SK-N-SH (cell line): ENCODE measurements at regions not wholly inside any gene's neighbourhood (a gene's known extent, or its start where the extent isn't known, plus 50 kb on each side); places are given as distances from the start of the nearest gene placed in this dataset.

Experiments used
- CTCF ChIA-PET: fragments of 300-600, 350-600 bp; formaldehyde crosslinking; extraction: SDS; loops from one replicate; lab custom pipeline; 2021; lab: Yijun Ruan, JAX
- POLR2A ChIA-PET: fragments of 350-600 bp; sonication (Branson Sonifier 250); formaldehyde crosslinking; extraction: SDS; loops from one replicate; lab custom pipeline; 2020; ENCODE audit warnings: antibody characterized with exemption, inconsistent platforms; lab: Yijun Ruan, JAX
- DNase-seq: peaks from one replicate; pipeline ENCODE4 v3.0.0; 2012
- H2AFZ ChIP-seq: fragments of 200-600 bp; sonication (generic); 2 replicates; pipeline ENCODE4 v1.8.1; 2016; ENCODE audit warnings: antibody characterized with exemption, mild to moderate bottlenecking, low read depth
- H3F3A ChIP-seq: fragments of 200-600 bp; sonication (generic); replicated peaks from 2 replicates; pipeline ENCODE3; 2016; ENCODE audit warnings: antibody characterized with exemption, mild to moderate bottlenecking; ENCODE audit not compliant: insufficient read depth
- H3K27ac ChIP-seq, 2 experiments: fragments of 200-500 bp in 1 of 2; fragments of 200-600 bp in 1 of 2; sonication (Bioruptor generic) in 1 of 2; sonication (generic), shearing (Covaris generic) in 1 of 2; 2 replicates each; pipeline versions ENCODE4 v1.5.1 to v1.6.1; 2014 to 2016; ENCODE audit warnings: low read depth in 2 of 2, inconsistent platforms in 1 of 2, low read length in 1 of 2, mild to moderate bottlenecking in 1 of 2, mixed read lengths in 1 of 2
- H3K27me3 ChIP-seq: fragments of 200-600 bp; sonication (generic), shearing (Covaris generic); 2 replicates; pipeline ENCODE4 v1.6.1; 2016; ENCODE audit warnings: mixed run types; ENCODE audit not compliant: insufficient read depth
- H3K36me3 ChIP-seq, 2 experiments: fragments of 200-500 bp in 1 of 2; fragments of 200-600 bp in 1 of 2; sonication (Bioruptor generic) in 1 of 2; sonication (generic) in 1 of 2; replicated peaks in 1 of 2; 2 replicates each; pipeline versions ENCODE3 to v1.5.1; 2014 to 2016; ENCODE audit warnings: low read length in 1 of 2, mild to moderate bottlenecking in 1 of 2; ENCODE audit not compliant: insufficient read depth in 2 of 2, control insufficient read depth in 1 of 2
- H3K4me1 ChIP-seq, 2 experiments: fragments of 200-500 bp in 1 of 2; fragments of 200-600 bp in 1 of 2; sonication (Bioruptor generic) in 1 of 2; sonication (generic), shearing (Covaris generic) in 1 of 2; 2 replicates each; pipeline versions ENCODE4 v1.5.1 to v1.6.1; 2014 to 2016; ENCODE audit warnings: low read depth in 1 of 2, low read length in 1 of 2, mixed run types in 1 of 2; ENCODE audit not compliant: insufficient read depth in 2 of 2, control insufficient read depth in 1 of 2
- H3K4me2 ChIP-seq: fragments of 200-600 bp; sonication (generic), shearing (Covaris generic); 2 replicates; pipeline ENCODE4 v1.6.1; 2017; ENCODE audit warnings: mixed run types
- H3K4me3 ChIP-seq, 2 experiments: fragments of 200-500 bp in 1 of 2; fragments of 200-600 bp in 1 of 2; sonication (Bioruptor generic) in 1 of 2; sonication (generic), shearing (Covaris generic) in 1 of 2; 2 replicates each; pipeline versions ENCODE4 v1.5.1 to v1.8.1; 2014 to 2016; ENCODE audit warnings: low read depth in 2 of 2, inconsistent platforms in 1 of 2, low read length in 1 of 2, mild to moderate bottlenecking in 1 of 2, mixed read lengths in 1 of 2, moderate library complexity in 1 of 2
- H3K79me2 ChIP-seq: fragments of 200-600 bp; sonication (generic); 2 replicates; pipeline ENCODE4 v1.8.1; 2017; ENCODE audit warnings: mild to moderate bottlenecking; ENCODE audit not compliant: insufficient read depth
- H3K9ac ChIP-seq: fragments of 200-600 bp; sonication (generic); 2 replicates; pipeline ENCODE4 v1.6.1; 2017; ENCODE audit warnings: mixed run types
- H3K9me2 ChIP-seq: fragments of 200-600 bp; sonication (generic); 2 replicates; pipeline ENCODE4 v1.6.1; 2017; ENCODE audit warnings: mixed run types
- H3K9me3 ChIP-seq: fragments of 200-600 bp; sonication (generic); 2 replicates; pipeline ENCODE4 v1.6.1; 2017; ENCODE audit warnings: mixed run types, mild to moderate bottlenecking, moderate library complexity
- H4K20me1 ChIP-seq: fragments of 200-600 bp; sonication (generic); 2 replicates; pipeline ENCODE4 v1.6.1; 2017; ENCODE audit warnings: mild to moderate bottlenecking, mixed run types; ENCODE audit not compliant: insufficient read depth
- CTCF ChIP-seq: fragments of 200-600 bp; sonication (generic); IDR thresholded peaks from 2 replicates; pipeline ENCODE4 v1.6.1; 2017; ENCODE audit warnings: antibody characterized with exemption, mild to moderate bottlenecking, moderate library complexity
- FOSL2 ChIP-seq: IDR thresholded peaks from 2 replicates; pipeline ENCODE4 v1.4.0; 2012; ENCODE audit warnings: low read depth, mild to moderate bottlenecking, moderate library complexity, borderline replicate concordance
- FOXJ3 ChIP-seq: sonication (generic); formaldehyde crosslinking; IDR thresholded peaks from 2 replicates; pipeline ENCODE4 v1.5.1; 2020; ENCODE audit warnings: mild to moderate bottlenecking, missing genetic modification reagents
- GABPA ChIP-seq: IDR thresholded peaks from 2 replicates; pipeline ENCODE4 v1.4.0; 2012; ENCODE audit warnings: low read depth, mild to moderate bottlenecking
- JUND ChIP-seq: IDR thresholded peaks from 2 replicates; pipeline ENCODE4 v1.4.0; 2012
- MEF2A ChIP-seq: IDR thresholded peaks from 2 replicates; pipeline ENCODE4 v1.4.0; 2012; ENCODE audit warnings: low read depth, borderline replicate concordance
- MXI1 ChIP-seq: IDR thresholded peaks from 2 replicates; pipeline ENCODE4 v1.6.1; 2012; ENCODE audit warnings: mild to moderate bottlenecking, low read depth, low read length, improper control_type of control experiment
- NRF1 ChIP-seq: IDR thresholded peaks from 2 replicates; pipeline ENCODE4 v1.6.1; 2012; ENCODE audit warnings: low read depth, mild to moderate bottlenecking, low read length
- PBX3 ChIP-seq: IDR thresholded peaks from 2 replicates; pipeline ENCODE4; 2012
- RAD21 ChIP-seq: IDR thresholded peaks from 2 replicates; pipeline ENCODE4 v1.6.1; 2012; ENCODE audit warnings: mild to moderate bottlenecking, low read length
- RXRA ChIP-seq: IDR thresholded peaks from 2 replicates; pipeline ENCODE4 v1.4.0; 2012; ENCODE audit warnings: low read depth, mild to moderate bottlenecking, borderline replicate concordance
- SMC3 ChIP-seq: IDR thresholded peaks from 2 replicates; pipeline ENCODE4 v1.6.1; 2012; ENCODE audit warnings: low read depth, low read length, improper control_type of control experiment
- TCF12 ChIP-seq: IDR thresholded peaks from 2 replicates; pipeline ENCODE4 v1.4.0; 2012
- TEAD4 ChIP-seq: IDR thresholded peaks from 2 replicates; pipeline ENCODE4 v1.4.0; 2012; ENCODE audit warnings: mild to moderate bottlenecking, borderline replicate concordance; ENCODE audit not compliant: insufficient read depth
- YY1 ChIP-seq: IDR thresholded peaks from 2 replicates; pipeline ENCODE4 v1.4.0; 2012; ENCODE audit warnings: low read depth, mild to moderate bottlenecking
- WGBS: methylation state at CpG from one replicate; pipeline ENCODE4 v1.1.6; 2017; ENCODE audit warnings: low lambda C conversion rate; 5-methylcytosine and 5-hydroxymethylcytosine counted together
- TF ChIP-seq, protein P1 (sequence below): IDR thresholded peaks from 2 replicates; pipeline ENCODE4 v1.4.0; 2012; ENCODE audit warnings: low read depth, borderline replicate concordance
- TF ChIP-seq, protein P2 (sequence below): IDR thresholded peaks from 2 replicates; pipeline ENCODE4 v1.6.1; 2012; ENCODE audit warnings: mild to moderate bottlenecking, low read depth, low read length, moderate library complexity
- TF ChIP-seq, protein P3 (sequence below): fragments of 150-350 bp; IDR thresholded peaks from 2 replicates; pipeline ENCODE4 v1.6.1; 2017; ENCODE audit warnings: antibody characterized with exemption, low read length, low read depth, borderline replicate concordance
- TF ChIP-seq, protein P4 (sequence below): fragments of 150-350 bp; IDR thresholded peaks from 2 replicates; pipeline ENCODE4 v1.6.1; 2016; ENCODE audit warnings: mild to moderate bottlenecking, low read depth, low read length

DNA sequence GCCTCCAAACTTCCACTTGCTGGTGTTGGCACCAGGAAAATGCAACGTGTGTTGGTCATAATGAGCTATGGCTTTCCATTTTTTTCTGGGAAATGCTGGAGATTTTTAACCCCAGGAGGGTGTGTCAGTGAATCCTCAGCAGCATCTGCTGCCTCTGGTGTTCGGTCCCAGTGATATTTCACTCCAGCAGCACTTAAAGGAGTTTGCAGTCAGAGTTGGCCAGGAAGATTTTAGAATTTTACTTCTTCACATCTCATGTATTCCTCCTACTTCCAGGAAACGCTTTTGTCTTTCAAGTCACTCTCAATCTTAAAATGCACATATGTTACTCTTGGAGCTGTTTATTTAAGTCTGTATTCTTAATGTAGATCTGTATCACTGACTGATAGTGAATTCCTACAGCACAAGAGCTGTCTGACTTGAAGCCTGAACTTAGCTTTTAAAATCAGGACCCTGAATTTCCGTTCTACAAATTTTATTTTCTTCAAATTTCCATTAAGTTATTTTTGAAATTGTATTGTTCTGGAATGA is 903.4 kb upstream of the SLC10A2 start:
- no peak overlapping the region for H3K4me3 ChIP-seq
- no peaks in the 10 kb centered on the region for H3K9me2 ChIP-seq
- peaks cover 0 to 9% of the 10 kb centered on the region in 2 experiments; a peak in 2 of 4 replicates for H3K4me1 ChIP-seq
- DNase-seq = no peak
- POLR2A ChIA-PET = no interaction called here
- no peak overlapping the region for H3K4me2 ChIP-seq
- H3K79me2 ChIP-seq = no peaks in the 10 kb centered on the region
- no peaks in the 10 kb centered on the region for H3F3A ChIP-seq
- H3K9me3 ChIP-seq = no peaks in the 10 kb centered on the region
- TF ChIP-seq YY1 (no peak), MEF2A (no peak), SMC3 (no peak), JUND (no peak), NRF1 (no peak), FOXJ3 (CRISPR knock-in tag) (no peak), RAD21 (no peak), TCF12 (no peak), PBX3 (no peak), GABPA (no peak), MXI1 (no peak), RXRA (no peak), FOSL2 (no peak), CTCF (no peak), TEAD4 (no peak)
- TF ChIP-seq, protein P1, sequence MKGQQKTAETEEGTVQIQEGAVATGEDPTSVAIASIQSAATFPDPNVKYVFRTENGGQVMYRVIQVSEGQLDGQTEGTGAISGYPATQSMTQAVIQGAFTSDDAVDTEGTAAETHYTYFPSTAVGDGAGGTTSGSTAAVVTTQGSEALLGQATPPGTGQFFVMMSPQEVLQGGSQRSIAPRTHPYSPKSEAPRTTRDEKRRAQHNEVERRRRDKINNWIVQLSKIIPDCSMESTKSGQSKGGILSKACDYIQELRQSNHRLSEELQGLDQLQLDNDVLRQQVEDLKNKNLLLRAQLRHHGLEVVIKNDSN = no peak
- TF ChIP-seq, protein P2, sequence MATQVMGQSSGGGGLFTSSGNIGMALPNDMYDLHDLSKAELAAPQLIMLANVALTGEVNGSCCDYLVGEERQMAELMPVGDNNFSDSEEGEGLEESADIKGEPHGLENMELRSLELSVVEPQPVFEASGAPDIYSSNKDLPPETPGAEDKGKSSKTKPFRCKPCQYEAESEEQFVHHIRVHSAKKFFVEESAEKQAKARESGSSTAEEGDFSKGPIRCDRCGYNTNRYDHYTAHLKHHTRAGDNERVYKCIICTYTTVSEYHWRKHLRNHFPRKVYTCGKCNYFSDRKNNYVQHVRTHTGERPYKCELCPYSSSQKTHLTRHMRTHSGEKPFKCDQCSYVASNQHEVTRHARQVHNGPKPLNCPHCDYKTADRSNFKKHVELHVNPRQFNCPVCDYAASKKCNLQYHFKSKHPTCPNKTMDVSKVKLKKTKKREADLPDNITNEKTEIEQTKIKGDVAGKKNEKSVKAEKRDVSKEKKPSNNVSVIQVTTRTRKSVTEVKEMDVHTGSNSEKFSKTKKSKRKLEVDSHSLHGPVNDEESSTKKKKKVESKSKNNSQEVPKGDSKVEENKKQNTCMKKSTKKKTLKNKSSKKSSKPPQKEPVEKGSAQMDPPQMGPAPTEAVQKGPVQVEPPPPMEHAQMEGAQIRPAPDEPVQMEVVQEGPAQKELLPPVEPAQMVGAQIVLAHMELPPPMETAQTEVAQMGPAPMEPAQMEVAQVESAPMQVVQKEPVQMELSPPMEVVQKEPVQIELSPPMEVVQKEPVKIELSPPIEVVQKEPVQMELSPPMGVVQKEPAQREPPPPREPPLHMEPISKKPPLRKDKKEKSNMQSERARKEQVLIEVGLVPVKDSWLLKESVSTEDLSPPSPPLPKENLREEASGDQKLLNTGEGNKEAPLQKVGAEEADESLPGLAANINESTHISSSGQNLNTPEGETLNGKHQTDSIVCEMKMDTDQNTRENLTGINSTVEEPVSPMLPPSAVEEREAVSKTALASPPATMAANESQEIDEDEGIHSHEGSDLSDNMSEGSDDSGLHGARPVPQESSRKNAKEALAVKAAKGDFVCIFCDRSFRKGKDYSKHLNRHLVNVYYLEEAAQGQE = no peak
- TF ChIP-seq, protein P3, sequence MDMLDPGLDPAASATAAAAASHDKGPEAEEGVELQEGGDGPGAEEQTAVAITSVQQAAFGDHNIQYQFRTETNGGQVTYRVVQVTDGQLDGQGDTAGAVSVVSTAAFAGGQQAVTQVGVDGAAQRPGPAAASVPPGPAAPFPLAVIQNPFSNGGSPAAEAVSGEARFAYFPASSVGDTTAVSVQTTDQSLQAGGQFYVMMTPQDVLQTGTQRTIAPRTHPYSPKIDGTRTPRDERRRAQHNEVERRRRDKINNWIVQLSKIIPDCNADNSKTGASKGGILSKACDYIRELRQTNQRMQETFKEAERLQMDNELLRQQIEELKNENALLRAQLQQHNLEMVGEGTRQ = no peak
- TF ChIP-seq, protein P4, sequence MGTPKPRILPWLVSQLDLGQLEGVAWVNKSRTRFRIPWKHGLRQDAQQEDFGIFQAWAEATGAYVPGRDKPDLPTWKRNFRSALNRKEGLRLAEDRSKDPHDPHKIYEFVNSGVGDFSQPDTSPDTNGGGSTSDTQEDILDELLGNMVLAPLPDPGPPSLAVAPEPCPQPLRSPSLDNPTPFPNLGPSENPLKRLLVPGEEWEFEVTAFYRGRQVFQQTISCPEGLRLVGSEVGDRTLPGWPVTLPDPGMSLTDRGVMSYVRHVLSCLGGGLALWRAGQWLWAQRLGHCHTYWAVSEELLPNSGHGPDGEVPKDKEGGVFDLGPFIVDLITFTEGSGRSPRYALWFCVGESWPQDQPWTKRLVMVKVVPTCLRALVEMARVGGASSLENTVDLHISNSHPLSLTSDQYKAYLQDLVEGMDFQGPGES = no peak
- H4K20me1 ChIP-seq = no peaks in the 10 kb centered on the region
- H3K27me3 ChIP-seq = no peaks in the 10 kb centered on the region
- no peak overlapping the region for H2AFZ ChIP-seq
- no peak overlapping the region for H3K9ac ChIP-seq
- CTCF ChIA-PET = interaction anchor here (0.6 kb wide), 2 partner anchors 1056 to 1162 kb away, joined by 3 read pairs; no protein-coding TSS in a partner anchor
- WGBS = 47% methylated on average over 4 of the region's 4 CpGs
- no peaks in the 10 kb centered on the region for H3K36me3 ChIP-seq
- no peak overlapping the region; a peak in 1 of 4 replicates for H3K27ac ChIP-seq
